H1 (cell line): ENCODE measurements at regions not wholly inside any gene's neighbourhood (a gene's known extent, or its start where the extent isn't known, plus 50 kb on each side); places are given as distances from the start of the nearest gene placed in this dataset.

Experiments used
- CTCF ChIA-PET: fragments of 300-600 bp; sonication (Branson Sonifier 250); formaldehyde crosslinking; loops from one replicate; lab custom pipeline; 2021; ENCODE audit not compliant: partially characterized antibody; lab: Charles Lee
- POLR2A ChIA-PET: fragments of 300-600 bp; sonication (Branson Sonifier 250); formaldehyde crosslinking; loops from one replicate; lab custom pipeline; 2021; ENCODE audit warnings: inconsistent platforms; ENCODE audit not compliant: partially characterized antibody; lab: Charles Lee
- DNase-seq, 2 experiments: peaks; one replicate each; pipeline versions ENCODE4 v3.0.0 to v3.0.0-alpha.2; 2010 to 2022; ENCODE audit warnings: low spot score in 2 of 2, low read depth in 1 of 2, mixed read lengths in 1 of 2
- FAIRE-seq: peaks from 2 replicates; lab custom pipeline; 2011; peaks lifted over from hg19 to GRCh38; lab: Jason Lieb, UNC
- H2AFZ ChIP-seq: 2 replicates; pipeline ENCODE4 v1.8.1; 2012; ENCODE audit warnings: low read length, inconsistent platforms
- H2AK5ac ChIP-seq: 2 replicates; pipeline ENCODE4 v1.6.1; 2013; ENCODE audit warnings: low read depth, low read length
- H2BK120ac ChIP-seq: replicated peaks from 2 replicates; pipeline ENCODE3; 2013; ENCODE audit warnings: low read depth, low read length, inconsistent platforms
- H2BK12ac ChIP-seq: 2 replicates; pipeline ENCODE4 v1.6.1; 2013; ENCODE audit warnings: low read depth, low read length
- H2BK15ac ChIP-seq: 2 replicates; pipeline ENCODE4 v1.6.1; 2013; ENCODE audit warnings: low read length
- H2BK20ac ChIP-seq: 2 replicates; pipeline ENCODE4 v1.6.1; 2013; ENCODE audit warnings: low read length
- H2BK5ac ChIP-seq: 2 replicates; pipeline ENCODE4 v1.6.1; 2013; ENCODE audit warnings: low read depth, low read length
- H3K14ac ChIP-seq: 2 replicates; pipeline ENCODE4 v1.6.1; 2013; ENCODE audit warnings: inconsistent platforms; ENCODE audit not compliant: insufficient read length
- H3K18ac ChIP-seq: 2 replicates; pipeline ENCODE4 v1.6.1; 2013; ENCODE audit warnings: low read length; ENCODE audit errors: extremely low read depth
- H3K23ac ChIP-seq: 2 replicates; pipeline ENCODE4 v1.6.1; 2013; ENCODE audit warnings: inconsistent platforms; ENCODE audit not compliant: insufficient read length
- H3K23me2 ChIP-seq: 2 replicates; pipeline ENCODE4 v1.6.1; 2013; ENCODE audit warnings: low read depth, low read length
- H3K27ac ChIP-seq: 2 replicates; pipeline ENCODE4 v1.6.1; 2011; ENCODE audit warnings: low read depth, low read length, inconsistent platforms
- H3K27me3 ChIP-seq, 4 experiments: replicated peaks in 1 of 4; 1 replicate in 1 of 4; 2 replicates in 3 of 4; pipeline versions ENCODE4 v1.6.1 to v1.8.1; 2011 to 2013; ENCODE audit warnings: low read length in 3 of 4, mild to moderate bottlenecking in 3 of 4, inconsistent platforms in 2 of 4, mixed read lengths in 2 of 4, moderate library complexity in 1 of 4; ENCODE audit not compliant: control insufficient read depth in 3 of 4, insufficient read depth in 3 of 4; ENCODE audit errors: extremely low read depth in 1 of 4
- H3K36me3 ChIP-seq, 4 experiments: 2 replicates each; pipeline versions ENCODE4 v1.6.1 to v1.8.1; 2011 to 2013; ENCODE audit warnings: mild to moderate bottlenecking in 4 of 4, low read length in 3 of 4, moderate library complexity in 2 of 4, control low read depth in 1 of 4, inconsistent platforms in 1 of 4; ENCODE audit not compliant: insufficient read depth in 4 of 4, control insufficient read depth in 2 of 4
- H3K4ac ChIP-seq: replicated peaks from 2 replicates; pipeline ENCODE3; 2013; ENCODE audit warnings: low read length, low read depth, mixed read lengths, inconsistent platforms; ENCODE audit not compliant: insufficient read length
- H3K4me1 ChIP-seq, 4 experiments: replicated peaks in 1 of 4; 1 replicate in 1 of 4; 2 replicates in 3 of 4; pipeline versions ENCODE4 v1.6.1 to v1.8.1; 2011 to 2013; ENCODE audit warnings: low read length in 3 of 4, inconsistent platforms in 2 of 4, mixed read lengths in 1 of 4; ENCODE audit not compliant: insufficient read depth in 4 of 4, control insufficient read depth in 3 of 4
- H3K4me2 ChIP-seq, 2 experiments: 2 replicates each; pipeline versions ENCODE4 v1.6.1 to v1.8.1; 2011 to 2013; ENCODE audit warnings: low read depth in 2 of 2, low read length in 2 of 2, control low read depth in 1 of 2, inconsistent platforms in 1 of 2, mild to moderate bottlenecking in 1 of 2; ENCODE audit not compliant: insufficient read depth in 1 of 2
- H3K4me3 ChIP-seq, 4 experiments: fragments of 200-600, 300-600 bp in 1 of 4; sonication (generic), shearing (Covaris generic), sonication (Bioruptor Twin) in 1 of 4; 2 replicates each; pipeline versions ENCODE4 v1.5.1 to v1.8.1; 2011 to 2016; ENCODE audit warnings: low read length in 4 of 4, low read depth in 3 of 4, control low read depth in 2 of 4, inconsistent platforms in 2 of 4, mild to moderate bottlenecking in 2 of 4, mixed read lengths in 1 of 4, moderate library complexity in 1 of 4; ENCODE audit not compliant: insufficient read depth in 2 of 4; ENCODE audit errors: extremely low read depth in 1 of 4
- H3K56ac ChIP-seq: replicated peaks from 2 replicates; pipeline ENCODE3; 2013; ENCODE audit warnings: low read depth, mild to moderate bottlenecking, mixed read lengths, low read length, inconsistent platforms; ENCODE audit not compliant: insufficient read length
- H3K79me1 ChIP-seq: 2 replicates; pipeline ENCODE4 v1.6.1; 2013; ENCODE audit warnings: low read depth, low read length, control low read depth
- H3K79me2 ChIP-seq, 2 experiments: 2 replicates each; pipeline versions ENCODE4 v1.6.1 to v1.8.1; 2012 to 2013; ENCODE audit warnings: low read length in 2 of 2, mild to moderate bottlenecking in 2 of 2, inconsistent platforms in 1 of 2; ENCODE audit not compliant: insufficient read depth in 2 of 2, control insufficient read depth in 1 of 2
- H3K9ac ChIP-seq, 4 experiments: replicated peaks in 1 of 4; 1 replicate in 1 of 4; 2 replicates in 3 of 4; pipeline versions ENCODE4 v1.6.1 to v1.8.1; 2011 to 2013; ENCODE audit warnings: low read depth in 3 of 4, low read length in 3 of 4, control low read depth in 2 of 4, mild to moderate bottlenecking in 2 of 4, moderate library complexity in 2 of 4, inconsistent platforms in 1 of 4; ENCODE audit errors: extremely low read depth in 1 of 4
- H3K9me3 ChIP-seq, 2 experiments: 2 replicates each; pipeline versions ENCODE4 v1.6.1 to v1.8.1; 2012 to 2013; ENCODE audit warnings: mild to moderate bottlenecking in 2 of 2, moderate library complexity in 2 of 2, control low read depth in 1 of 2, inconsistent platforms in 1 of 2, low read depth in 1 of 2, low read length in 1 of 2, mixed read lengths in 1 of 2; ENCODE audit not compliant: insufficient read depth in 2 of 2
- H4K20me1 ChIP-seq, 2 experiments: replicated peaks in 1 of 2; 2 replicates each; pipeline versions ENCODE3 to v1.8.1; 2011 to 2013; ENCODE audit warnings: inconsistent platforms in 2 of 2, low read length in 2 of 2, mild to moderate bottlenecking in 1 of 2; ENCODE audit not compliant: insufficient read depth in 2 of 2, control insufficient read depth in 1 of 2
- H4K5ac ChIP-seq: 2 replicates; pipeline ENCODE4 v1.6.1; 2013; ENCODE audit warnings: low read length, low read depth, mixed read lengths, inconsistent platforms; ENCODE audit not compliant: insufficient read length
- H4K8ac ChIP-seq: 2 replicates; pipeline ENCODE4 v1.8.0; 2013; ENCODE audit warnings: mild to moderate bottlenecking, moderate library complexity, low read length, inconsistent platforms; ENCODE audit not compliant: insufficient read depth; ENCODE audit errors: extremely low read depth
- H4K91ac ChIP-seq: replicated peaks from 2 replicates; pipeline ENCODE3; 2013; ENCODE audit warnings: low read length, mixed read lengths, inconsistent platforms; ENCODE audit not compliant: insufficient read length
- BCL11A ChIP-seq, 2 experiments: IDR thresholded peaks; one replicate each; pipeline ENCODE4 v1.6.1; 2011; ENCODE audit warnings: low read depth in 2 of 2, low read length in 2 of 2, mild to moderate bottlenecking in 2 of 2
- BRCA1 ChIP-seq: IDR thresholded peaks from 2 replicates; pipeline ENCODE4 v1.6.1; 2012; ENCODE audit warnings: low read depth, low read length, improper control_type of control experiment
- CBX8 ChIP-seq: fragments of 300-800, 300-1000 bp; sonication (generic); IDR thresholded peaks from 2 replicates; pipeline ENCODE4 v1.7.1; 2016; ENCODE audit warnings: low read depth, low read length, borderline replicate concordance
- EP300 ChIP-seq, 2 experiments: IDR thresholded peaks; 1 replicate in 1 of 2; 2 replicates in 1 of 2; pipeline ENCODE4 v1.6.1; 2011 to 2012; ENCODE audit warnings: low read depth in 2 of 2, low read length in 2 of 2, mild to moderate bottlenecking in 2 of 2, borderline replicate concordance in 1 of 2, inconsistent platforms in 1 of 2, moderate library complexity in 1 of 2
- EZH2 ChIP-seq: fragments of 200-600 bp; sonication (generic); IDR thresholded peaks from 2 replicates; pipeline ENCODE4 v1.7.1; 2012; ENCODE audit warnings: low read depth, mild to moderate bottlenecking, moderate library complexity, low read length, inconsistent platforms; ENCODE audit not compliant: severe bottlenecking
- GABPA ChIP-seq: IDR thresholded peaks from 2 replicates; pipeline ENCODE4 v1.6.1; 2011; ENCODE audit warnings: mild to moderate bottlenecking, low read length, moderate library complexity, borderline replicate concordance; ENCODE audit not compliant: insufficient read depth
- HDAC6 ChIP-seq: IDR thresholded peaks from one replicate; pipeline ENCODE4 v1.7.1; 2012; ENCODE audit warnings: low read depth, mild to moderate bottlenecking, inconsistent platforms, low read length, moderate library complexity
- KDM1A ChIP-seq: fragments of 200-600, 300-600 bp; sonication (generic); IDR thresholded peaks from 2 replicates; pipeline ENCODE4 v1.7.1; 2016; ENCODE audit warnings: mild to moderate bottlenecking, low read length, borderline replicate concordance
- MAFK ChIP-seq: IDR thresholded peaks from 2 replicates; pipeline ENCODE4 v1.6.1; 2012; ENCODE audit warnings: low read depth, mild to moderate bottlenecking, improper control_type of control experiment, low read length
- MAX ChIP-seq: IDR thresholded peaks from 2 replicates; pipeline ENCODE4 v1.6.1; 2012; ENCODE audit warnings: inconsistent platforms
- RNF2 ChIP-seq: fragments of 200-900, 300-1000 bp; sonication (generic); IDR thresholded peaks from 2 replicates; pipeline ENCODE4 v1.7.1; 2016; ENCODE audit warnings: borderline replicate concordance, low read depth, mild to moderate bottlenecking, antibody characterized with exemption, low read length; ENCODE audit not compliant: poor library complexity, severe bottlenecking; ENCODE audit errors: missing control alignments
- SIRT6 ChIP-seq: IDR thresholded peaks from one replicate; pipeline ENCODE4 v1.7.1; 2012; ENCODE audit warnings: low read length, inconsistent platforms
- TBP ChIP-seq: IDR thresholded peaks from 2 replicates; pipeline ENCODE4 v1.6.1; 2011; ENCODE audit warnings: low read depth, low read length, improper control_type of control experiment
- WGBS, 2 experiments: shearing (Covaris generic) in 1 of 2; methylation state at CpG; one replicate each; pipeline versions ENCODE4 v1.1.6 to v1.1.7; 2013 to 2015; ENCODE audit warnings: low lambda C conversion rate in 2 of 2, mixed read lengths in 2 of 2, inconsistent platforms in 1 of 2, low coverage in 1 of 2, missing lambda C conversion rate in 1 of 2; ENCODE audit not compliant: insufficient replicate concordance in 2 of 2, insufficient coverage in 1 of 2, insufficient read length in 1 of 2; ENCODE audit errors: extremely low coverage in 1 of 2, missing lambda C conversion rate in 1 of 2; 5-methylcytosine and 5-hydroxymethylcytosine counted together

GRCh38 chr1:228830954-228831481 lies 95.7 kb downstream of the RHOU start:
- no peak overlapping the region for H3K23ac ChIP-seq
- no peak overlapping the region for H2BK5ac ChIP-seq
- H3K4ac ChIP-seq, result no peak overlapping the region
- H3K9me3 ChIP-seq, result no peaks in the 10 kb centered on the region
- H4K8ac ChIP-seq, result no peak overlapping the region
- H2AFZ ChIP-seq, result no peak overlapping the region
- H2AK5ac ChIP-seq, result no peak overlapping the region
- FAIRE-seq, result no peak
- 0 out of 2 replicates have a peak, but pooled peaks cover 2% of the 10 kb centered on the region for H3K23me2 ChIP-seq
- H3K14ac ChIP-seq, result no peak overlapping the region
- H4K5ac ChIP-seq, result no peak overlapping the region
- no peak overlapping the region for H2BK15ac ChIP-seq
- no peak overlapping the region for H3K4me2 ChIP-seq
- H3K79me1 ChIP-seq, result no peaks in the 10 kb centered on the region
- H3K27me3 ChIP-seq, result no peaks in the 10 kb centered on the region
- no peak overlapping the region for H3K56ac ChIP-seq
- no peak overlapping the region for H2BK12ac ChIP-seq
- no peak overlapping the region for H3K4me3 ChIP-seq
- no peak overlapping the region for H3K27ac ChIP-seq
- no peak overlapping the region for H4K91ac ChIP-seq
- 89% methylated on average over 7 of the region's 7 CpGs; no CpG with 5 or more reads in 1 of the 2 experiments for WGBS, 2 experiments
- no peak for DNase-seq
- H3K36me3 ChIP-seq, result no peaks in the 10 kb centered on the region
- H2BK120ac ChIP-seq, result no peak overlapping the region
- POLR2A ChIA-PET, result no interaction called here
- peaks cover 0 to 4% (median 1%) of the 10 kb centered on the region in 4 experiments; a peak in 2 of 7 replicates for H3K4me1 ChIP-seq
- no peaks in the 10 kb centered on the region for H4K20me1 ChIP-seq
- H3K9ac ChIP-seq, result no peak overlapping the region
- no peak overlapping the region for H3K18ac ChIP-seq
- no peaks in the 10 kb centered on the region; a peak in 1 of 4 replicates for H3K79me2 ChIP-seq
- no peak overlapping the region for H2BK20ac ChIP-seq
- CTCF ChIA-PET, result interaction anchor here (0.7 to 1.0 kb wide), 2 partner anchors 39 to 95 kb away, joined by 3 read pairs; no protein-coding TSS in a partner anchor
- TF ChIP-seq HDAC6 (no peak), GABPA (no peak), CBX8 (no peak), MAFK (no peak), EP300 (IDR thresholded peaks at IDR 0.05; ENCODE audit: borderline replicate concordance in 1 of 2, low read depth in 2 of 2, low read length in 2 of 2) (no peak), EZH2 (no peak), KDM1A (no peak), BCL11A (IDR thresholded peaks at IDR 0.05; ENCODE audit: low read depth in 2 of 2, low read length in 2 of 2) (no peak), RNF2 (no peak), MAX (no peak), BRCA1 (no peak), TBP (no peak), SIRT6 (no peak)
